ENCODE measurements at regions not wholly inside any gene's neighbourhood (a gene's known extent, or its start where the extent isn't known, plus 50 kb on each side); places are given as distances from the start of the nearest gene placed in this dataset.

DNA sequence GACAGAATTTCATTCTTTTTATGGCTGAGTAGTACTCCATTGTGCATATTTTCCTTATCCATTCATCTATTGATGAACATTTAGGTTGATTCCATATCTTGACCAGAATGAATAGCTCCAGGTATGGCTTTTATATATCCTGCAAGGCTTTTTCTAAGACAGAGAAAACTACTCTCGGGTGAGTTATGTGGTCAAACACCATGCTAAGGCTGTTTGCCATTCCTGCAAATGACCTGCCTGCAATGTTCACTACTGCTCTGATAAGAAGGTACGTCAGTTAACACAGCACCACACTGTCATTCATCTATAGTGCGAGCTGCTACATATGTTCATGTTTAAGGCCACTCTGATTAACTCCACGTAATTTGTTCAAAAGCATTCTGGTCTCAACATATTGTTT lies 256.8 kb upstream of the RGMB start:
- H3K36me3 ChIP-seq (ENCODE audit: control insufficient read depth in 3 of 3, insufficient read depth in 3 of 3, low read length in 3 of 3), result no peaks in the 10 kb centered on the region
- H3K4me3 ChIP-seq (ENCODE audit: low read length in 3 of 3), result no peak overlapping the region
- no peaks in the 10 kb centered on the region for H3K4me1 ChIP-seq (ENCODE audit: control insufficient read depth in 3 of 3, insufficient read depth in 3 of 3, low read length in 3 of 3)
- no peaks in the 10 kb centered on the region for H3K9me3 ChIP-seq (ENCODE audit: control insufficient read depth in 3 of 3, low read length in 3 of 3)
- no peak overlapping the region for H3K9ac ChIP-seq (ENCODE audit: low read depth in 1 of 3, low read length in 3 of 3)
- H3K27ac ChIP-seq (ENCODE audit: low read depth, low read length), result no peak overlapping the region
- H3K27me3 ChIP-seq (ENCODE audit: control insufficient read depth in 3 of 3, insufficient read depth in 3 of 3, low read length in 3 of 3), result no peaks in the 10 kb centered on the region

DNA sequence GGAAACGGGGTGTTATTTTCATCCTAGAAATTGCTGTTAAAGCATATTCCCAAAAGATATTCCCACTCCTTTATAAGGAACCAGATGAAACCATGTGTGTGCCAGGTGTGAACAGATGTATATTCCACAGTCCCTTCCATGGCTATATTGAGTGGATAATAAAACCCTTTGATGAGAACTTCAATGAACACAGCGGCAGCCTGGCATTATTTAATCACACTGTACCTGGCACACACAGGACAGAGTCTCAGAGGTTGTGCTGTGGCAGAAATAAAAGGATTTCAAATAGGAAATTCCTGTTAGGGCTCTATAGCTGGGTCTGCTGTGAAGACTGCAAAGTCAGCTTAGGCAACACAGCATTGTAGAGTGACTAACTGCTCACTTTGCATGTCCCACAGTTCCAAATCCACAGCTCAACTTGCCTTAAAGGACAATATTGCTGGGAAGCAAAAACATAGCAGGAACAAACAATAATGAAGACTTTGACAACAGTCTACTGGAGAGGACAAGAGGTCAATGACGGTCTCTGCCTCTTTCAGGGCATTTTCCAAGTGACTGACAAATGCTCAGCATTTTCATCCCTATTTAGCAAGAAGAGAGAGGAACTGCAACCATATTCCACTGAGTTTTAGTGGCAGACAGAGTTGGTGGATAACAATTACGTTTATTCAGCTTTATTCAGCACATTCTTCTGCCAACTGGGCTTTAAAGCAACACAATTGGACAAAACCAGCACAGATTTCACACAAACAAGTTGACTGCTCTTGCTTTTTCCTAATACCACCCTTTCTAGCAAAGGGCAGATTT lies 255.7 kb upstream of the RGMB start:
- H3K27ac ChIP-seq (ENCODE audit: low read depth, low read length), result no peak overlapping the region
- H3K36me3 ChIP-seq (ENCODE audit: control insufficient read depth in 3 of 3, insufficient read depth in 3 of 3, low read length in 3 of 3), result no peaks in the 10 kb centered on the region
- H3K9ac ChIP-seq (ENCODE audit: low read depth in 1 of 3, low read length in 3 of 3), result no peak overlapping the region
- no peaks in the 10 kb centered on the region for H3K27me3 ChIP-seq (ENCODE audit: control insufficient read depth in 3 of 3, insufficient read depth in 3 of 3, low read length in 3 of 3)
- no peak overlapping the region for H3K4me3 ChIP-seq (ENCODE audit: low read length in 3 of 3)
- H3K4me1 ChIP-seq (ENCODE audit: control insufficient read depth in 3 of 3, insufficient read depth in 3 of 3, low read length in 3 of 3), result no peaks in the 10 kb centered on the region
- no peaks in the 10 kb centered on the region for H3K9me3 ChIP-seq (ENCODE audit: control insufficient read depth in 3 of 3, low read length in 3 of 3)

DNA sequence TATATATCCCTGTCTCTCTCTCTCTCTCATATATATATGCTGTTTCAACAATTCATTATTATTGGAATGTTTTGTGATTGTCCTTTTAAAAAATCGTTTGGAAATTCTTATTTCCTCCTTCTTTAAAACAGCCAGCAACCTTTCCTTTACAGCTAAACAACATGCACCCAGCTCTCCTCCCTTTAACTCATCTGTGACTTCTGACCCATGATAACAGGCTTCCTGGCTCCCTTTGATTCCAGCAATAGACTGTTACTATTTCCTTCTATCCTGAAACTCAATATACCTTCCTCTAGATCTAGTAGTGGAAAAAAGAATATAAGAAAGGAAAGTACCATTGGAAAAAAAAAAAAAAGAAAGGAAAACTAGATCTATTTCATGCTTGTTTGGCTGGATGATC lies 254.7 kb upstream of the RGMB start:
- Histone ChIP-seq H3K36me3 (ENCODE audit: control insufficient read depth in 3 of 3, insufficient read depth in 3 of 3, low read length in 3 of 3) (no peaks in the 10 kb centered on the region), H3K4me3 (ENCODE audit: low read length in 3 of 3) (no peak overlapping the region), H3K27ac (ENCODE audit: low read depth, low read length) (no peak overlapping the region), H3K4me1 (ENCODE audit: control insufficient read depth in 3 of 3, insufficient read depth in 3 of 3, low read length in 3 of 3) (no peaks in the 10 kb centered on the region), H3K9me3 (ENCODE audit: control insufficient read depth in 3 of 3, low read length in 3 of 3) (no peaks in the 10 kb centered on the region), H3K9ac (ENCODE audit: low read depth in 1 of 3, low read length in 3 of 3) (no peak overlapping the region), H3K27me3 (ENCODE audit: control insufficient read depth in 3 of 3, insufficient read depth in 3 of 3, low read length in 3 of 3) (no peaks in the 10 kb centered on the region)

DNA sequence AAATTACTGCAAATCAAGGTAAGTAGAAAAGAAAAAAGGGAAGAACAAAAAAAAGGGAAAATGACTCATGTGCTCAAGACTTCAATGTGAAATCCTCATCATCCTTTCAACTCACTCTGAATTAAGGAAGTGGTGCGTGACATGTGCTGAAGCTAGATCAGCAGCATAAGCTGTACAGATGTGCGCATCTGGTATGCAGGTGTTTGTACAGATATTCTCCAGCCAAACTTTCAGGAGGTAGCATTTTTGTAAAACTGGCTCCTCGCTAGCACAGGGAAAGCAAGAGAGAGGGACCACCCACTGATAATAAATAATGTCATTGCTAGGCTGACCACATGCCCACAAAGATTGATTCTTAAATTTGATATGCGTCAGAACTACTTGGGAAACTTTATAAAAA lies 253.9 kb upstream of the RGMB start:
- Histone ChIP-seq H3K27me3 (ENCODE audit: control insufficient read depth in 3 of 3, insufficient read depth in 3 of 3, low read length in 3 of 3) (no peaks in the 10 kb centered on the region), H3K27ac (ENCODE audit: low read depth, low read length) (no peak overlapping the region), H3K4me1 (ENCODE audit: control insufficient read depth in 3 of 3, insufficient read depth in 3 of 3, low read length in 3 of 3) (no peaks in the 10 kb centered on the region), H3K4me3 (ENCODE audit: low read length in 3 of 3) (no peak overlapping the region), H3K9me3 (ENCODE audit: control insufficient read depth in 3 of 3, low read length in 3 of 3) (no peaks in the 10 kb centered on the region), H3K36me3 (ENCODE audit: control insufficient read depth in 3 of 3, insufficient read depth in 3 of 3, low read length in 3 of 3) (no peaks in the 10 kb centered on the region), H3K9ac (ENCODE audit: low read depth in 1 of 3, low read length in 3 of 3) (no peak overlapping the region)

DNA sequence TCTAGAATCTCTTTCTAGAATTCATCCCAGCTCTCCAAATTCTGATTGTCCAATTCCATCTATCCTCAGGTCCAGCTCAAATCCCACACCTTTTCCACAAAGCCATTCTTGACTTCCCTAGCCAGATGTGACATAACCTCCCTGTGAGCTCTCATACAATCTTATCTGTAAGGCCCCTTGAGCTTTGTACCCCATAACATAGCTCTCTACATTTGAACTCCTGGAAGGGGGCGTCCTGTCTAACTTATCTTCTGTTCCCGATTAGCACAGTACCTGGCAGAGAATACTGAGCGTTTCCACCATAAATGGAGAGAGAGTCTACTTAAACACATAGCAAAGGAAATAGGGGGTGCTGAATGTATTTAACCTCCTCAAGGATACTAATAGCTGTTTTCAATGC lies 251.6 kb upstream of the RGMB start:
- no peaks in the 10 kb centered on the region for H3K9me3 ChIP-seq (ENCODE audit: control insufficient read depth in 3 of 3, low read length in 3 of 3)
- H3K4me3 ChIP-seq (ENCODE audit: low read length in 3 of 3), result no peak overlapping the region
- H3K27ac ChIP-seq (ENCODE audit: low read depth, low read length), result no peak overlapping the region
- H3K27me3 ChIP-seq (ENCODE audit: control insufficient read depth in 3 of 3, insufficient read depth in 3 of 3, low read length in 3 of 3), result no peaks in the 10 kb centered on the region
- H3K36me3 ChIP-seq (ENCODE audit: control insufficient read depth in 3 of 3, insufficient read depth in 3 of 3, low read length in 3 of 3), result no peaks in the 10 kb centered on the region
- H3K4me1 ChIP-seq (ENCODE audit: control insufficient read depth in 3 of 3, insufficient read depth in 3 of 3, low read length in 3 of 3), result no peaks in the 10 kb centered on the region
- H3K9ac ChIP-seq (ENCODE audit: low read depth in 1 of 3, low read length in 3 of 3), result no peak overlapping the region

DNA sequence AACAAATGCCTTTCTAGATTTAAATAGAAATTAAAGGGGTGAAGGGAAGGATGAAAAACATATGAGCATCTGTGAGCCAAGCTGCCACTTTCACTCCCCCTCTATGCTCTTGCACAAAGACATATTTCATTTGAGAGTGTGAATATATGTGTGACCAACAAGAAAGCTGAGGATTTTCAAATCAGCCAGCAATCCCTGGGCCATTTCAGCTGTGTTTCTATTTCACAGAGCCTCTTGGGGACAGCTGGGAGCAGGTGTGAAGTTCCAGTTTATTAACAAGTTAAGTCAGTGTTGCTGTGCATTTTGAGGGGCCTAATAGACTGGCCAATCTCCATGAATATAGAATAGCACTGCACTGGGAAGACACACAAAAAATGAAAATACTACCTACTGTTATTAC lies 248.7 kb upstream of the RGMB start:
- no peaks in the 10 kb centered on the region for H3K27me3 ChIP-seq (ENCODE audit: control insufficient read depth in 3 of 3, insufficient read depth in 3 of 3, low read length in 3 of 3)
- H3K4me1 ChIP-seq (ENCODE audit: control insufficient read depth in 3 of 3, insufficient read depth in 3 of 3, low read length in 3 of 3), result no peaks in the 10 kb centered on the region
- H3K27ac ChIP-seq (ENCODE audit: low read depth, low read length), result no peak overlapping the region
- no peaks in the 10 kb centered on the region for H3K36me3 ChIP-seq (ENCODE audit: control insufficient read depth in 3 of 3, insufficient read depth in 3 of 3, low read length in 3 of 3)
- no peaks in the 10 kb centered on the region for H3K9me3 ChIP-seq (ENCODE audit: control insufficient read depth in 3 of 3, low read length in 3 of 3)
- H3K9ac ChIP-seq (ENCODE audit: low read depth in 1 of 3, low read length in 3 of 3), result no peak overlapping the region
- no peak overlapping the region for H3K4me3 ChIP-seq (ENCODE audit: low read length in 3 of 3)

DNA sequence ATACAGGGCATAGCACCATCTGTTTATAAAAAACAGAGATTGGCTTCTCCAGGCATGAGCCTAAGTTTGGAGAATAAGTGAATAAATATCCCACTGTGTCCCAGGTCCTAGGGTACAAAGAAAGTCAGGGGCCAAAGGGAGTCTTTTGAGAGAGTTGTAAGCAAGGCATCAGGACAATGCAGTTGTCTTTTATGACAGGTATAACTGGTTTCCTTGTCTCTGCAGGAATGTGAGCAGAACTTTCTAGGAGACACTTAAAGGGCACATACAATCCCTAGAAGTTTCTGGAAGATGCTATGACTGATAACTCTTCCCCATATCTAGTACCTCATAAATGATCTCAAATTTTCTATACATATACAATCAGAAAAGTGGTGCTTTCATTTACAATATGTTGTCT lies 245.6 kb upstream of the RGMB start:
- no peaks in the 10 kb centered on the region for H3K4me1 ChIP-seq (ENCODE audit: control insufficient read depth in 3 of 3, insufficient read depth in 3 of 3, low read length in 3 of 3)
- no peaks in the 10 kb centered on the region for H3K36me3 ChIP-seq (ENCODE audit: control insufficient read depth in 3 of 3, insufficient read depth in 3 of 3, low read length in 3 of 3)
- no peak overlapping the region for H3K27ac ChIP-seq (ENCODE audit: low read depth, low read length)
- no peak overlapping the region for H3K9ac ChIP-seq (ENCODE audit: low read depth in 1 of 3, low read length in 3 of 3)
- H3K27me3 ChIP-seq (ENCODE audit: control insufficient read depth in 3 of 3, insufficient read depth in 3 of 3, low read length in 3 of 3), result no peaks in the 10 kb centered on the region
- no peaks in the 10 kb centered on the region for H3K9me3 ChIP-seq (ENCODE audit: control insufficient read depth in 3 of 3, low read length in 3 of 3)
- no peak overlapping the region for H3K4me3 ChIP-seq (ENCODE audit: low read length in 3 of 3)

DNA sequence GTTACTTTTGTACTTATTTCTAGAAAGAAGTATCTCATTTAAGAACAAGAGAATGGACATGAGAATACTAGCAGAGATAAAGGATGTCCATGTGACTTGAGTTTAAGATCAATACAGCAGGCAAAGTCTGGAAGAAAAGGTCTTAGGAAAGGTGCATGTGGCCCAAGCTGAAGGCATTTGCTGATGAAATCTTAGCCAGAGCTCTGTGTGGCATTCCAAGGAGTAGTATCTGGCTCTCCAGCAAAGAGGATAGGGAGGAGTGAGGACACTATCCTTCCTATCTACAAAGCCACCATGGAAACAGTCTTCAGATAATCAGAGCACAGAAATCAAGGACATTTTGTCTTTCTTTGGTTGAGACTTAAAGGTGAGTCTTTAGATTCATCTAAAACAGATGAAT lies 244.1 kb upstream of the RGMB start:
- Histone ChIP-seq H3K36me3 (ENCODE audit: control insufficient read depth in 3 of 3, insufficient read depth in 3 of 3, low read length in 3 of 3) (no peaks in the 10 kb centered on the region), H3K9me3 (ENCODE audit: control insufficient read depth in 3 of 3, low read length in 3 of 3) (no peaks in the 10 kb centered on the region), H3K9ac (ENCODE audit: low read depth in 1 of 3, low read length in 3 of 3) (no peak overlapping the region), H3K27me3 (ENCODE audit: control insufficient read depth in 3 of 3, insufficient read depth in 3 of 3, low read length in 3 of 3) (no peaks in the 10 kb centered on the region), H3K27ac (ENCODE audit: low read depth, low read length) (no peak overlapping the region), H3K4me3 (ENCODE audit: low read length in 3 of 3) (no peak overlapping the region), H3K4me1 (ENCODE audit: control insufficient read depth in 3 of 3, insufficient read depth in 3 of 3, low read length in 3 of 3) (no peaks in the 10 kb centered on the region)

DNA sequence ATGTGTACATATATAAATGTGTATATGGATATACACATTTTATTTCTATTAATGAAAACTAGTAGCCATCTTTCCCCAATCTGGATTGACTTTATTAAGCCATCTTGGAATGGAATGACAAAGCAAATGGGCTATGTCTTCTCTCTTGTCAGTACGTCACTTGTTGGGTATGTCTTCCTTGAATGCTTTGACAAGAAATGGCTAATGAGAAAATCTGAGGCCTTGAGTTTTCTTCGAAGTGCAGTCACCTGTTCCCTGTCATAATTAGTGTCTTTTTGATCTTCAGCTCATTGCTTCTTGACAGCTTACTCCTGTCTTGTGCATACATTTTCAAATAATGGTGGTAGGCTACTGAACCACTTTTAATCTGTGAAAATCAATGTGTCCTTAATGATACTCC lies 243.2 kb upstream of the RGMB start:
- Histone ChIP-seq H3K4me3 (ENCODE audit: low read length in 3 of 3) (no peak overlapping the region), H3K9ac (ENCODE audit: low read depth in 1 of 3, low read length in 3 of 3) (no peak overlapping the region), H3K27ac (ENCODE audit: low read depth, low read length) (no peak overlapping the region), H3K36me3 (ENCODE audit: control insufficient read depth in 3 of 3, insufficient read depth in 3 of 3, low read length in 3 of 3) (no peaks in the 10 kb centered on the region), H3K4me1 (ENCODE audit: control insufficient read depth in 3 of 3, insufficient read depth in 3 of 3, low read length in 3 of 3) (no peaks in the 10 kb centered on the region), H3K27me3 (ENCODE audit: control insufficient read depth in 3 of 3, insufficient read depth in 3 of 3, low read length in 3 of 3) (no peaks in the 10 kb centered on the region), H3K9me3 (ENCODE audit: control insufficient read depth in 3 of 3, low read length in 3 of 3) (no peaks in the 10 kb centered on the region)

DNA sequence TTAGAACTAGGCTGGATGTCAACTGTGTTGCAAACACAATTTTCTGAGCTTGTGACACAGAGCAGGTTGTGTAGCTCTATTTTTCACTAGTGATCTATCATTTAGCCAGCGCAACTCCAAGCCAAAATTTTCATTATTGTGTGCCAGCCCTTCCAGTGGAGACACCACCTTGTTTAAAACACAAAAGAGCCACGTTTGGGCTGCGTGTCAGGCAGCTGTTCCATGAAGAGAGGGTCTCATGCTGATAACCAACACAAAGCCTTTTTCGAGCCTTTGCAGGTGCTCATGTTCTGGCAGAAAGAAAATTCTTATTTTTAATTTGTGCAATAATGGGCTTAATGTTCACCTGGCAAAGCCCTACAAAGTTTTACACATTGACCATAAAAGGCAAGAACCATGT lies 237.6 kb upstream of the RGMB start:
- Histone ChIP-seq H3K9ac (ENCODE audit: low read depth in 1 of 3, low read length in 3 of 3) (no peak overlapping the region), H3K27me3 (ENCODE audit: control insufficient read depth in 3 of 3, insufficient read depth in 3 of 3, low read length in 3 of 3) (no peaks in the 10 kb centered on the region), H3K9me3 (ENCODE audit: control insufficient read depth in 3 of 3, low read length in 3 of 3) (peaks cover 0 to 3% (median 1%) of the 10 kb centered on the region in 3 donors), H3K27ac (ENCODE audit: low read depth, low read length) (no peak overlapping the region), H3K36me3 (ENCODE audit: control insufficient read depth in 3 of 3, insufficient read depth in 3 of 3, low read length in 3 of 3) (no peaks in the 10 kb centered on the region), H3K4me1 (ENCODE audit: control insufficient read depth in 3 of 3, insufficient read depth in 3 of 3, low read length in 3 of 3) (no peaks in the 10 kb centered on the region), H3K4me3 (ENCODE audit: low read length in 3 of 3) (no peak overlapping the region)

All from skeletal muscle tissue (tissue), 3 donors.